HG03196 (cell line): ENCODE measurements at regions not wholly inside any gene's neighbourhood (a gene's known extent, or its start where the extent isn't known, plus 50 kb on each side); places are given as distances from the start of the nearest gene placed in this dataset.

Experiments
- ATAC-seq: cut with Tn5 transposase; IDR thresholded peaks from one replicate; pipeline ENCODE4 v1.9.1; 2021; ENCODE audit not compliant: unreplicated experiment

- no peak for ATAC-seq
Observed at GRCh38 chr2:151033271-151034248, 228.1 kb downstream of the RBM43 start.

GRCh38 chr2:151032741-151033191 lies 228.9 kb downstream of the RBM43 start:
- no peak for ATAC-seq

DNA sequence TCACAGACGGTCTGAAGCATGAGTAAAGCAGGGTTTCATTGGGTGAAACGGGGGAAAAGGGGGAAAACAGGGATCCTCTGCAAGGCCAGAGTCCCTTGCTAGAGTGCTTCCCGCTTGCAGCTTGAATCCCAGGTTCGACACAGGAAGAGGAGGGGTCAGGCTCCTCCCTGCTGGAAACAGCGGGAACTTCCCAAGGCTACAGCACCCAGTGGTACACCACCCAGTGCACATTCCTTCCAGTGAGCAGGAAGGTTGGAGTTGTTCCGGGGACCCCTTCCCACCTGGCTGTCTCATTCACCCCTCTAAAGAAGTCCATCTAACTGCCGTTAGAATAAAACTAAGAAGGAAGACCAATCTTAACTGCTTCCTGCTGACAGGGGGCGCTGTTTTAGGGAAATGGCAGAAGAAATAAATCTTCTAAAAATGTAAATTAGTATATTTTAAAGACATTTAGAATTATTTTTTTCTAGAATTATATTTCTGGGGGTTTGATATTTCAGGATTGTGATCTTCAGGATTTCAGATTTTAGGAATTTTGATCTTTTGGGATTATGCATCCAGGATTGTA lies 230.9 kb downstream of the RBM43 start:
- no peak for ATAC-seq

DNA sequence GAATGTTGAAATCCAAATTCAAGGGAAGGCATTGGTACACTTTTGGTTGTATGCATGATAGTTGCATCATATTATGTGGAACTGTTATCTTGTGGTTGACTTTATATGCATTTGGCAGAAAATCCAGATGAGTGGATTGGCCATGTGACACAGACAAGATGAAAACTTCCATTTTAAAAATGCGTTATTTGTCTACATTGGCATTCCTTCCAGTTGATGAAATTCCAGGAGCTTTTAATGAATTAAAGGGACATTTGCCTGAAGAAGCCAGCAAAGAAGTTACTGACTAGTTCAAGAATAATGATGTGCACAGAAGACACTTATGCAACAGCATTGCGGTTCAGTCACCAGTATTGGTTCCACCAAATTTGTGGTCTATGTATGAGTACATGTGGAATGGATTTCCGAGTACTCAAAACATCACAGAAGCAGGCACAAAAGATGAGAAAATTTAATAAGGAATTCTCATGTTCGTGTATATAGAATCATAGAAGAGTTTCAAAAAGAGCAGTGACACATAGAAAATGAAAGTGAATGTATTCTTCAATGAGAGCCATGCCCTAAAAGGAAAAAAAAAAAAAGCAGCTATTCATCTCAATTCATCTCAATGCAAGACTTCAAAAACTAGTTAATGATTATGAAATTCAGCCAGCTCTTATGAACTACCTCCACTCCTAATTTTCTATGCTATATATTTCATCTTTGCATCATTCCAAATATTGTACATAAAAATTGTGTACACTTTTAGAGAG lies 232.1 kb downstream of the RBM43 start:
- no peak for ATAC-seq

GRCh38 chr2:151028691-151029176 lies 232.9 kb downstream of the RBM43 start:
- no peak for ATAC-seq

- ATAC-seq: no peak
Observed at GRCh38 chr2:151027151-151027550, 234.5 kb downstream of the RBM43 start.

DNA sequence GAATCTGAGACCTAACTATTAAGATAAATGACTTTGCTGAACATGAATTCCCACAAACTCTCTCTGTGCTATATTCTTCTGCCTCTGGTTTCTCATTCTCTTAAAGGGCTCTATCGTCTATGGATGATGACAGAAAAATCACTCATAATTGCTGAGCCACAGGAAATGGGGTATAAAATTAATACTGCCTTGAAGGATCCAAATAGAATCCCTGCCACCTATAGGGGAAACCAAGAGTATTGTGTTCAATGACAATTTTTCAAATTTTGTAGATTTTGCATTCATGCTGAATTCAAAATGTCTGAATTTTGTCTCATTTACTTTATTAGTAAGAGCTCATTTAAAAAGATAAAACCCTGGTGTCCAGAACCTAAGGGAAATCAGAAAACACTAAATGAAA lies 235.8 kb downstream of the RBM43 start:
- ATAC-seq: no peak

- ATAC-seq: no peak
Observed at GRCh38 chr2:151024696-151025251, 236.9 kb downstream of the RBM43 start.

GRCh38 chr2:151021747-151022452 lies 239.8 kb downstream of the RBM43 start:
- ATAC-seq: no peak

- no peak for ATAC-seq
Observed at GRCh38 chr2:151020411-151020810, 241.3 kb downstream of the RBM43 start.

DNA sequence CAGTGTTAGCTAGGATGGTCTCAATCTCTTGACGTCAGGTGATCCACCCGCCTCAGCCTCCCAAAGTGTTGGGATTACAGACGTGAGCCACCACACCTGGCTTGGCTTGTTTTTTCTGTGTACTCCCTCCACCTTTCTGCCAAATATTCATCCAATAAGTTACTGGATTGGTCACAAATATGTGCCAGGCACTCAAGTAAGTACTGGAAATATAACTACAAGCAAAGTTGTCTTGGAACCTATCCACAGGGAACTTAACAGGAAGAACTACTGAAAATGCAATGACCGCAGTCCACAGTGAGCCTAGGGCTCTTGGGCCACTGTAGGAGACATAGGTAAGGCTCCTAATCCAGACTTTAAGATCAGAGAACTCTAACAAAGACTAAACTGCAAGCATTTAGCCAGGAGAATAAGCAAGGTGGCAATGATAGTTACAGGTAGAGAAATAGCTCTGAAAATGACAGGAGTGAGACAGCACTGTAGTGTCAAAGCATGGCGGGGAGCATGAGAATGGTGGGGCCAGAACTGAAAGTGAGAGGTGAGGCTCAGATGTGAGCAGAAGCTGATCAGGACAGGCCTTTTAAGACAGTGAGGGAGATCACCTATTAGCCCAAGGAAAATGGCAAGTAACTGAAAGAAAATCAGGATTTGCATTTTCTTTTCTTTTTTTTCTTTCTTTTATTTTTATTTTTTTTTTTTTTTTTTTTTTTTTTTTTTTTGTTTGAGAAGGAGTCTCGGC lies 252.1 kb downstream of the RBM43 start:
- ATAC-seq: no peak

DNA sequence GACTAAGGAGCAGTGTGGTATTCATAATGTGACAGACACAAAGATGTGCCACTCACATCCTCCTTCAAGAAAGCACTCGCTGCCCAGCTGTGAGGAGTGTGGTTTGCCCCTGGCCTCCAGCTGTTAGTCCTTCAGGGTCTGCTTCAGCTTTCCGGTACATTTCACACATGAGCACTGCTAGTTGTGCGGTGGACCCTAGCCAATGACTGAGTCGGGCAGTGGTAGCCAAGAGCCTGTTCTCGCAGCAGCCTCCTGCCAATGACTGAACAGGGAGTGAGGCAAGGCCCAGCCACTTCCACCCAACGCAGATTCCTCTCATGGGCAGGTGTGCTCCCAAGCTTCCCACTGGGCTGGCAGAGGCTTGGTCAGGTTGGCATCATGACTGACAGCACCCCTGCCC lies 254.3 kb downstream of the RBM43 start:
- ATAC-seq: no peak

GRCh38 chr2:151002959-151003600 lies 258.6 kb downstream of the RBM43 start:
- no peak for ATAC-seq

GRCh38 chr2:150997702-150998440 lies 263.8 kb downstream of the RBM43 start:
- ATAC-seq: no peak

GRCh38 chr2:150997066-150997465 lies 264.6 kb downstream of the RBM43 start:
- ATAC-seq: no peak

DNA sequence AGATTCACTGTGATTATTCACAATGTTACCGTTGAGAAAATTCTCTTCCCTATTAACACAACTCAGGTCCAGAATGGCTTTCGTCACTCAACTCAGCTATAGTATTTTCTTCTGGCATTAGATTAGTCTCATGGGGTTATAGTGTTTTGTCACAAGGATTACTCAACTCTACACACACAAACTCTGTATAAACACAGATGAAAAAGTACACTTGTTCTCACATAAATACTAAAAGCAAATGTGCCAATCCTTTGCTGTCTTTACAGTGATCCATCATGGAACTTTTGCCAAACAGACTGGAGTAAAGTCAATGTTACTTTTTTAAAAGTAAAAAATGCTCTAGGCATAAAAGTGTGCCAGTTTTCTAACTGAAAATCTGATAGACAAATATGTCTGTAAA lies 267.6 kb downstream of the RBM43 start:
- ATAC-seq: no peak

DNA sequence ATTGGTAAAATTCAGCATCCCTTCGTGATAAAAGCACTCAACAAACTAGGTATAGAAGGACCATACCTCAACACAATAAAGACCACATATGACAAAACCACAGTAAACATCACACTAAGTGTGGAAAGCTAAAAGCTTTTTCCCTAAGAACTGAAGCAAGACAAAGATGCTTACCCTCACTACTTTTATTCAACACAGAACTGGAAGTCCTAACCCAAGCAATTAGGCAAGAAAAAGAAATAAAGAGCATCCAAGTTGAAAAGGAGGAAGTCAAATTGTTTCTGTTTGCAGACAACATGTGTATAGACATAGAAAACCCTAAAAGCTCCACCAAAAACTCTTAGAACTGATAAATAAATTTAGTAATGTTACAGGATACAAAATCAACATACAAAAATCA lies 271.7 kb downstream of the RBM43 start:
- no peak for ATAC-seq

GRCh38 chr2:150985741-150986140 lies 275.9 kb downstream of the RBM43 start:
- no peak for ATAC-seq
